ENCODE measurements at regions not wholly inside any gene's neighbourhood (a gene's known extent, or its start where the extent isn't known, plus 50 kb on each side); places are given as distances from the start of the nearest gene placed in this dataset.
A peak's percentile ranks its signal among the peaks of the same experiment; 100 is the strongest.
"Not testable (repeated sequence)": the region's sequence is repeated elsewhere in the genome, so short reads cannot be mapped to it uniquely, and the experiment has no call there.

DNA sequence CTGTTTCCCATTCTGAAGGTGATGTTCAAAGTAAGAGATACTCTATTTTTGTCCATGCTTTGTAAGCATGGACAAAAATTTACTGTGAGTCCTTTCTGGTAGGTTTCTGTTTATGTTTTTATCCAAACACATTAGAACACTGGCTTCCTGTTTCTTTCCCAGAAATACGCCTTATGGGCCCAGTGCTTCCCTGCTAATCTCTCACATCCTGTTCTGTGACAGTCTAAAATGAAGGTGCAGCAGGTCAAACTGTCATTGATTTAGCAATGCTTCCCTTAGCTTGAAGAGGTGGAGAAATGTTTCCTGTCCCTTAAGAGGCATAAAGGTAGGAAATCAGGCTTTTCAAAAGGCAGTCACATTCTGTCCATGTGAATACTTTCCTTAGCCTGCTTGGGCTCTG, 305.6 kb downstream of the RPS29 start:
- H3K4me3 ChIP-seq (ENCODE audit: control insufficient read depth, low read depth, low read length), result no peak overlapping the region
- no peak for TF ChIP-seq CTCF (conservative IDR thresholded peaks at IDR 0.05; ENCODE audit: control insufficient read depth, insufficient read depth, low read depth, low read length)
- no peak for DNase-seq (ENCODE audit: low read depth)

DNA sequence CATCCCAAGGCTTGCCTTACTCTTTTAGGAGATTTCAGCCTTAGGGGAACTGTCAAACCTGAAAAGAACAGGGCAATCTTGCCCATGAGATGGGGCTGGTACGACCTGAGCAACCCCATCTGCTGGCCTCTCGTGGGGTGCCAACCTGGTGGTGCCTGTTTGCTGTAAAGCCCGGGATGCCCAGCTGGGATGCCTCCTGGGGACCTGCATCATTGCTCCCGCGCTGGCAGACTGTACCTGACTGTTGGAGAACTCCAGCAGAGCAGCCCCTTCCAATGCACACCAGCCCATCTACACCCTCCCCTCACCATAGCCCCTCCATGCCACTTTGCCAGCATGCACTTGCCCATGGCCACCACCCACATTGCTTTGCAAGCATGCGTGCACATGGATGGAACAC, 335.7 kb downstream of the RPS29 start:
- no peak for TF ChIP-seq CTCF (conservative IDR thresholded peaks at IDR 0.05; ENCODE audit: control insufficient read depth, insufficient read depth, low read depth, low read length)
- no peak for DNase-seq (ENCODE audit: low read depth)
- H3K4me3 ChIP-seq (ENCODE audit: control insufficient read depth, low read depth, low read length), result no peak overlapping the region

- no peak for TF ChIP-seq CTCF (conservative IDR thresholded peaks at IDR 0.05; ENCODE audit: control insufficient read depth, insufficient read depth, low read depth, low read length)
- DNase-seq (ENCODE audit: low read depth), result peak; percentile 81
Observed at GRCh38 chr14:49250109-49250508, 336.1 kb downstream of the RPS29 start.

GRCh38 chr14:49249022-49249421, 337.2 kb downstream of the RPS29 start:
- TF ChIP-seq CTCF (conservative IDR thresholded peaks at IDR 0.05; ENCODE audit: control insufficient read depth, insufficient read depth, low read depth, low read length), result no peak
- peak; percentile 69 for DNase-seq (ENCODE audit: low read depth)
- no peak overlapping the region for H3K4me3 ChIP-seq (ENCODE audit: control insufficient read depth, low read depth, low read length)

More at GRCh38 chr14:49250109-49250508, 336.1 kb downstream of the RPS29 start:
- no peak overlapping the region for H3K4me3 ChIP-seq (ENCODE audit: control insufficient read depth, low read depth, low read length)

GRCh38 chr14:49243777-49244176, 342.4 kb downstream of the RPS29 start:
- not testable (repeated sequence) for DNase-seq (ENCODE audit: low read depth); H3K4me3 ChIP-seq (ENCODE audit: control insufficient read depth, low read depth, low read length)

- no peak for TF ChIP-seq CTCF (conservative IDR thresholded peaks at IDR 0.05; ENCODE audit: control insufficient read depth, insufficient read depth, low read depth, low read length)
- DNase-seq (ENCODE audit: low read depth), result no peak
- no peak overlapping the region for H3K4me3 ChIP-seq (ENCODE audit: control insufficient read depth, low read depth, low read length)
Observed at GRCh38 chr14:49240383-49240782, 345.8 kb downstream of the RPS29 start.

- no peak for TF ChIP-seq CTCF (conservative IDR thresholded peaks at IDR 0.05; ENCODE audit: control insufficient read depth, insufficient read depth, low read depth, low read length)
- H3K4me3 ChIP-seq (ENCODE audit: control insufficient read depth, low read depth, low read length), result no peak overlapping the region
- no peak for DNase-seq (ENCODE audit: low read depth)
Observed at GRCh38 chr14:49228552-49228951, 357.6 kb downstream of the RPS29 start.
